Testis (tissue), 2 donors: ENCODE measurements at regions not wholly inside any gene's neighbourhood (a gene's known extent, or its start where the extent isn't known, plus 50 kb on each side); places are given as distances from the start of the nearest gene placed in this dataset.

Experiments
- DNase-seq: peaks from one replicate; pipeline ENCODE4 v3.0.0-alpha.2; 2019
- H3K27ac ChIP-seq, 2 donors: fragments of 200-600 bp; sonication (generic); one replicate each; pipeline ENCODE4 v1.5.1; 2019
- H3K27me3 ChIP-seq: fragments of 200-600 bp; sonication (generic); one replicate; pipeline ENCODE4 v1.5.1; 2019
- H3K36me3 ChIP-seq: fragments of 200-600 bp; sonication (generic); one replicate; pipeline ENCODE4 v1.5.1; 2017; ENCODE audit warnings: low read depth; ENCODE audit errors: missing control alignments
- H3K4me1 ChIP-seq: fragments of 200-600 bp; sonication (generic); one replicate; pipeline ENCODE4 v1.5.1; 2019
- H3K4me3 ChIP-seq, 2 donors: fragments of 200-600 bp; sonication (generic); one replicate each; pipeline ENCODE4 v1.5.1; 2017 to 2019
- H3K9me3 ChIP-seq: fragments of 200-600 bp; sonication (generic); one replicate; pipeline ENCODE4 v1.5.1; 2017
- CTCF ChIP-seq, 3 experiments: fragments of 450-650 bp in 2 of 3; fragments of 200-600 bp in 1 of 3; sonication (generic) in 1 of 3; IDR thresholded peaks; one replicate each; pipeline ENCODE4 v1.5.1; 2016 to 2019; ENCODE audit warnings: antibody characterized with exemption in 3 of 3, mild to moderate bottlenecking in 2 of 3, moderate library complexity in 1 of 3
- POLR2A ChIP-seq: fragments of 450-650 bp; IDR thresholded peaks from one replicate; pipeline ENCODE4 v1.6.1; 2017; ENCODE audit warnings: antibody characterized with exemption, mild to moderate bottlenecking, moderate library complexity
- WGBS, 2 donors: methylation state at CpG; one replicate each; pipeline ENCODE4 v1.1.5; 2018; 5-methylcytosine and 5-hydroxymethylcytosine counted together
- intact Hi-C: fragments of 100-400 bp; cut with DNase I; formaldehyde crosslinking; loops from one replicate; pipeline ENCODE4 v1.15.1; 2023; ENCODE audit warnings: low total_unique reads

GRCh38 chr6:22036275-22036674 is 260.6 kb downstream of the PRL start:
- Histone ChIP-seq H3K27me3 (no peaks in the 10 kb centered on the region), H3K36me3 (no peaks in the 10 kb centered on the region), H3K9me3 (no peaks in the 10 kb centered on the region), H3K4me1 (no peaks in the 10 kb centered on the region), H3K27ac (no peak overlapping the region), H3K4me3 (no peak overlapping the region)
- DNase-seq, result no peak
- WGBS, 2 donors, result 61 to 81% methylated on average over 7 of the region's 7 CpGs
- intact Hi-C loops, result no loop called here
- no peak for TF ChIP-seq POLR2A
- TF ChIP-seq CTCF (IDR thresholded peaks at IDR 0.05), result no peak

GRCh38 chr6:22036699-22037098 is 260.1 kb downstream of the PRL start:
- H3K27me3 ChIP-seq, result no peaks in the 10 kb centered on the region
- H3K27ac ChIP-seq, result no peak overlapping the region
- H3K4me1 ChIP-seq, result no peaks in the 10 kb centered on the region
- no peak for DNase-seq
- 91 to 95% methylated on average over 3 of the region's 3 CpGs for WGBS, 2 donors
- H3K9me3 ChIP-seq, result no peaks in the 10 kb centered on the region
- TF ChIP-seq CTCF (IDR thresholded peaks at IDR 0.05), result no peak
- TF ChIP-seq POLR2A, result no peak
- H3K4me3 ChIP-seq, result no peak overlapping the region
- intact Hi-C loops, result no loop called here
- no peaks in the 10 kb centered on the region for H3K36me3 ChIP-seq

- Histone ChIP-seq H3K36me3 (no peaks in the 10 kb centered on the region), H3K27ac (peak overlapping the region in 1 of 2 donors; percentile 49), H3K27me3 (no peaks in the 10 kb centered on the region), H3K9me3 (no peaks in the 10 kb centered on the region), H3K4me1 (peaks cover 10% of the 10 kb centered on the region), H3K4me3 (no peak overlapping the region)
- no peak for DNase-seq
- TF ChIP-seq CTCF (IDR thresholded peaks at IDR 0.05), result no peak
- TF ChIP-seq POLR2A, result no peak
- intact Hi-C loops, result no loop called here
- 45 to 57% methylated on average over 3 of the region's 3 CpGs for WGBS, 2 donors
Observed at GRCh38 chr6:22041797-22042480, 254.9 kb downstream of the PRL start.

GRCh38 chr6:22042706-22043105 is 254.1 kb downstream of the PRL start:
- Histone ChIP-seq H3K36me3 (no peaks in the 10 kb centered on the region), H3K4me3 (no peak overlapping the region), H3K27ac (peak overlapping the region in 1 of 2 donors; percentile 49), H3K4me1 (peaks cover 10% of the 10 kb centered on the region), H3K27me3 (no peaks in the 10 kb centered on the region), H3K9me3 (no peaks in the 10 kb centered on the region)
- TF ChIP-seq CTCF (IDR thresholded peaks at IDR 0.05) (no peak), POLR2A (no peak)
- intact Hi-C loops, result no loop called here
- no peak for DNase-seq

GRCh38 chr6:22043284-22043962 is 253.4 kb downstream of the PRL start:
- Histone ChIP-seq H3K36me3 (no peaks in the 10 kb centered on the region), H3K27me3 (no peaks in the 10 kb centered on the region), H3K9me3 (no peaks in the 10 kb centered on the region), H3K4me3 (no peak overlapping the region), H3K27ac (peak overlapping the region in 1 of 2 donors; percentile 49), H3K4me1 (peaks cover 10% of the 10 kb centered on the region)
- WGBS, 2 donors, result 23 to 42% methylated on average over 7 of the region's 7 CpGs
- intact Hi-C loops, result no loop called here
- TF ChIP-seq POLR2A (no peak), CTCF (IDR thresholded peaks at IDR 0.05) (no peak)
- DNase-seq, result no peak
